Ascending aorta (tissue), 2 donors: ENCODE measurements at regions not wholly inside any gene's neighbourhood (a gene's known extent, or its start where the extent isn't known, plus 50 kb on each side); places are given as distances from the start of the nearest gene placed in this dataset.

ENCODE experiments used
- DNase-seq, 2 donors: peaks; one replicate each; pipeline ENCODE4 v3.0.0-alpha.2; 2019; ENCODE audit warnings: low spot score in 2 of 2
- H3K27ac ChIP-seq, 2 donors: fragments of 200-600 bp; sonication (generic); one replicate each; pipeline ENCODE4 v1.5.1; 2016 to 2017; ENCODE audit warnings: mild to moderate bottlenecking in 1 of 2
- H3K27me3 ChIP-seq: fragments of 200-600 bp; sonication (generic); one replicate; pipeline ENCODE4 v1.5.1; 2017
- H3K36me3 ChIP-seq, 2 donors: fragments of 200-600 bp; sonication (generic); one replicate each; pipeline ENCODE4 v1.5.1; 2016
- H3K4me1 ChIP-seq, 2 donors: fragments of 200-600 bp; sonication (generic); one replicate each; pipeline ENCODE4 v1.5.1; 2016 to 2017; ENCODE audit warnings: mild to moderate bottlenecking in 1 of 2
- H3K4me3 ChIP-seq, 2 donors: fragments of 200-600 bp; sonication (generic); one replicate each; pipeline ENCODE4 v1.5.1; 2016 to 2017; ENCODE audit warnings: mild to moderate bottlenecking in 1 of 2
- H3K9me3 ChIP-seq, 2 donors: fragments of 200-600 bp; sonication (generic); one replicate each; pipeline ENCODE4 v1.5.1; 2016
- CTCF ChIP-seq, 3 experiments: fragments of 200-600 bp in 2 of 3; fragments of 450-650 bp in 1 of 3; sonication (generic) in 2 of 3; IDR thresholded peaks; one replicate each; pipeline ENCODE4 v1.5.1; 2016 to 2019; ENCODE audit warnings: antibody characterized with exemption in 3 of 3, mild to moderate bottlenecking in 1 of 3, moderate library complexity in 1 of 3
- intact Hi-C: fragments of 100-400 bp; cut with DNase I; formaldehyde crosslinking; loops from one replicate; pipeline ENCODE4 v1.15.1; 2023

GRCh38 chr17:5678171-5678570, 93.9 kb upstream of the NLRP1 start:
- DNase-seq, result no peak
- no peaks in the 10 kb centered on the region for H3K36me3 ChIP-seq
- no peaks in the 10 kb centered on the region for H3K27me3 ChIP-seq
- intact Hi-C loops, result no loop called here
- no peaks in the 10 kb centered on the region for H3K4me1 ChIP-seq
- no peak for TF ChIP-seq CTCF (IDR thresholded peaks at IDR 0.05)
- no peak overlapping the region for H3K27ac ChIP-seq
- H3K4me3 ChIP-seq, result no peak overlapping the region
- no peaks in the 10 kb centered on the region for H3K9me3 ChIP-seq

- Histone ChIP-seq H3K4me1 (no peaks in the 10 kb centered on the region), H3K4me3 (no peak overlapping the region), H3K27me3 (no peaks in the 10 kb centered on the region), H3K9me3 (no peaks in the 10 kb centered on the region), H3K27ac (no peak overlapping the region), H3K36me3 (no peaks in the 10 kb centered on the region)
- intact Hi-C loops, result no loop called here
- DNase-seq, result no peak
- no peak for TF ChIP-seq CTCF (IDR thresholded peaks at IDR 0.05)
Observed at GRCh38 chr17:5680766-5681165, 96.5 kb upstream of the NLRP1 start.

- Histone ChIP-seq H3K4me3 (no peak overlapping the region), H3K9me3 (no peaks in the 10 kb centered on the region), H3K27me3 (no peaks in the 10 kb centered on the region), H3K27ac (no peak overlapping the region), H3K4me1 (no peaks in the 10 kb centered on the region), H3K36me3 (no peaks in the 10 kb centered on the region)
- intact Hi-C loops, result no loop called here
- DNase-seq, result no peak
- no peak for TF ChIP-seq CTCF (IDR thresholded peaks at IDR 0.05)
Observed at GRCh38 chr17:5683241-5683640, 98.9 kb upstream of the NLRP1 start.

- no peaks in the 10 kb centered on the region for H3K9me3 ChIP-seq
- intact Hi-C loops, result no loop called here
- H3K27me3 ChIP-seq, result no peaks in the 10 kb centered on the region
- no peak for DNase-seq
- no peak overlapping the region for H3K4me3 ChIP-seq
- TF ChIP-seq CTCF (IDR thresholded peaks at IDR 0.05), result no peak
- no peaks in the 10 kb centered on the region for H3K36me3 ChIP-seq
- H3K4me1 ChIP-seq, result no peaks in the 10 kb centered on the region
- no peak overlapping the region for H3K27ac ChIP-seq
Observed at GRCh38 chr17:5686074-5686635, 101.8 kb upstream of the NLRP1 start.

- no peaks in the 10 kb centered on the region for H3K36me3 ChIP-seq
- no peak for DNase-seq
- intact Hi-C loops, result no loop called here
- no peak for TF ChIP-seq CTCF (IDR thresholded peaks at IDR 0.05)
- H3K4me1 ChIP-seq, result no peaks in the 10 kb centered on the region
- no peaks in the 10 kb centered on the region for H3K9me3 ChIP-seq
- no peak overlapping the region for H3K27ac ChIP-seq
- no peaks in the 10 kb centered on the region for H3K27me3 ChIP-seq
- no peak overlapping the region for H3K4me3 ChIP-seq
Observed at GRCh38 chr17:5687646-5688045, 103.3 kb upstream of the NLRP1 start.

GRCh38 chr17:5693821-5694220, 109.5 kb upstream of the NLRP1 start:
- TF ChIP-seq CTCF (IDR thresholded peaks at IDR 0.05), result no peak
- peak in 1 of 2 donors; percentile 27 for DNase-seq
- no peaks in the 10 kb centered on the region for H3K36me3 ChIP-seq
- no peaks in the 10 kb centered on the region for H3K4me1 ChIP-seq
- H3K9me3 ChIP-seq, result no peaks in the 10 kb centered on the region
- H3K27me3 ChIP-seq, result no peaks in the 10 kb centered on the region
- H3K4me3 ChIP-seq, result no peak overlapping the region
- H3K27ac ChIP-seq, result no peak overlapping the region
- intact Hi-C loops, result no loop called here
